Fibroblast of skin of left quadriceps (primary cell): ENCODE measurements at regions not wholly inside any gene's neighbourhood (a gene's known extent, or its start where the extent isn't known, plus 50 kb on each side); places are given as distances from the start of the nearest gene placed in this dataset.
A peak's percentile ranks its signal among the peaks of the same experiment; 100 is the strongest.
"Not testable (repeated sequence)": the region's sequence is repeated elsewhere in the genome, so short reads cannot be mapped to it uniquely, and the experiment has no call there.

Experiments used
- DNase-seq, 2 experiments: peaks; one replicate each; pipeline ENCODE4 v3.0.0-alpha.2; 2013; ENCODE audit warnings: low read depth in 2 of 2

DNA sequence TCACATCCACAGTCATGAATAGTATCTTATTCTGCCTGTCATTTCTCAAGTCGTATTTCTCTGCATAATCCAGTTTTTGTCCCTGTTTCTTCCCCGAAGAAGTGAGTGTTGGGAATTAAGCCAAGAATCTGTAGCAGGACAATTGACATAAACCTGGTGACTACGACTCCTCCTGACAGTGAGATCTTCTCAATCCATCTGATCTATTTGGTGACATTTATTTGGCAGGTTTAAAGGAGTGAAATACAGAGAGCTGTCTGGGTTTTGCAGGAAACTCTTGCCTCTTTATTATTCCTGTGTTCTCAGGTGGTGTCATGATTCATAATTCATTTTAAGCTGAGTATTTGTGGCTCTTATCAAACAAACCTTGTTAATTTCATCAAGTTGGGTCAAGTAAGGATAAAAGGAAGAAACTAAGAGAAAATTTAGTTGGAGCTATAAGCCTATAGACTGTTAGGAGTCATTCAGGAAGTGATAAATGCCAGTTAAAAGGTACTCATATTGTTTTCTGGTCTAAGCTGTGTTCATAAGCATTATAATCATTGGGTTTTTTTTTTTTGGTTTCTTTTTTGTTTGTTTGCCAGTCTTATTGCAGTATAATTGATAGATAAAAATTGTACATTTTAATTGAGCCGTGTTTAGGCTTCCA lies 95.9 kb upstream of the PCSK1 start:
- DNase-seq, result no peak

DNA sequence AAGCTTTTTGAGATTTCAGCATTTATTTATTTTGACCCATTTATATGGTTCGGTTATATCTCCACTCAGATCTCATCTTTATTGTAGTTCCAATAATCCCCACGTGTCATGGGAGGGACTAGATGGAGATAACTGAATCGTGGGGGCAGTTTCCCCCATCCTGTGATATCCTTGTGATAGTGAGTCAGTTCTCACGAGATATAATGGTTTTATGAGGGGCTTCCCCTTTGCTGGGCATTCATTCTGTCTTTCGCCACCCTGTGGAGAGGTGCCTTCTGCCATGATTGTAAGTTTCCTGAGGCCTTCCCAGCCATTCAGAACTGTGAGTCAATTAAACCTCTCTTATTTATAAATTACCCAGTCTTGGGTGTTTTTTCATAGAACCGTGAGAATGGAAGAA lies 96.5 kb upstream of the PCSK1 start:
- no peak for DNase-seq

DNA sequence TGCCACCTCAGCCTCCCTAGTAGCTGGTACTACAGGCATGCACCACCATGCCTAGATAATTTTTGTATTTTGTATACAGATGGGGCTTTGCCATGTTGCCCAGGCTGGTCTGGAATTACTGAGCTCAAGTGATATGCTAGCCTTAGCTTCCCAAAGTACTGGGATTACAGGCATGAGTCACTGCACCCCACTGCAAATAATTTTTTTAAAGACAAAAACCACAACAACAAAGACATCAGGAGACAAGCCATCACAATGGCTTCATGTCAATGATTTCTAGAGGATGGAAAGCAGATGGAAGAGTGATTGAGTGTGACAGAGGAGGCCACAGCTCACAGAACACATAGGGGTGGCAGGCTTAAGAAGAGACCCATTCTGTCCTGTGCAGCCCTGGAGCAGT lies 97.9 kb upstream of the PCSK1 start:
- DNase-seq, result no peak

DNA sequence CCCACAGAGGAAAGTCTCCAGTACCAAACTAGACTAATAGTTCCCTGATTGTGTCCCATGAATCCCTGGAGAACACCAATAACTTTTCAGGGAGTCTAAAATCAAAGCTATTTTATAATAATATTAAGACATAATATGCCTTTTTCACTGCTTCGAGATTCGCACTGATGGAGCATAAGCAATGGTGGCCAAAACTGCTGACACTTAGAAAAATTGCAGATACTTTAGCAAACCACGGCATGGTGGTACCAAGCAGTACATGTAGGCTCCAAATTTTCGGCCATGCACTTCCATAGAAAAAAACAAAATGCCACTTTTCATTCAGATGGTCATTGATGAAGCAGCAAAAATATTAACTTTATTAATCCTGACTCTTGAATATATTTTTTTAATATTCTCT lies 100.3 kb upstream of the PCSK1 start:
- no peak for DNase-seq

DNA sequence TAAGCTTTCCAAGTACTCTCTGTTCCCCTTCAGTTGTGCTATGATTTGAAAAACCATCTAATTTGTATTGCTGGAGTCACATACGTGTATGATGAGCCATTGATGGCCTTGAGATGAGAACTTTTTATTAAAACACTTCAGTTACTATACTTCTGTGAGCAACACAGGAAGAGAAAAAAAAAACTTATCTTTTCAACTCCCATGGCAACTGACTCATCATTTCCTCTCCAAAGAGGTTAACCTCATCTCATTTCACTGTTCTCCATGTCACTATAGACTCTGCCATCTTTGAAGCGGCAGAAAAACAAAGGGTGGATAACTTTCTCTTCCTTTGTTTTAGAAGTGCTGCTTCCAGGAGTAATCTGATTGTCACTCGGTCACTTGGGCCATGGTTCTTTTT lies 104.3 kb upstream of the PCSK1 start:
- peak; percentile 32 to 33 for DNase-seq

DNA sequence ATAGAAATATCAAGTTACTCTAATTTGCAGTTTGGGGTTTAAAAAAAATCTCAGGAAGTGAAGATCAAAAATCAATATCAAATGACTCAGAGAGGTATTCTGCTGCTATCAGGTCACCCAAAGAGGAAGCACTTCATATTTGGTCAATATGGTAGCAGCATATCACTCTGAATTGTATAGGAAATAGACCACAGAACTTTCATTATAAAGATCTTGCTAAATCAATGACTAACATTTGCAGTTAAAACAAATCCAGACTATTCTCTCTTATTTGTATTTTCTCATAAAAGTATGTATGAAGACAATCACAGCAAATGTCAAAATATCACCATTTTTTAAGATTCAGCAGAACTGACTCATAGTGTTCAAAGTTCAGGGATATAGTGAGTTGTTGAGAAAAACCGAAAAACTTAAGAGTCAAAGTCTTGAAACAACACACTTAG lies 105.8 kb upstream of the PCSK1 start:
- peak; percentile 7 to 20 for DNase-seq

DNA sequence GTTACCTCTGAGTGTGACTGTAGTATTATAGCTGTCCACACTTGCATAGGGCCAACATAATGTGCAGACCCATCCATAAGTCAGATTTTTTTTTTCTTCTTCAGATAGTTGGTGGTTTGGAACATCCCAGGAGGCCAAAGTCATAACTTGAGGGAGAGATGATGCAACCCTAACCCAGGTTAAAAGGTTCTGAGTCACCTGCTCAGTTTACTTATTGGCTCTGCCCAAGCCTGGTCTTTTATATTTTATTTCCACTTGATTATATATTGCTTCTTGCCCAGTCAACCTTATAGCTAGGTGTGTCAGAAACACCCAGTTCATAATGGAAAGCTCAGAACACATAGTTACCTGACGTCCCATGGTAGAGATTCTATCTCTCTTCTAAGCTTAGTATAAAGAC lies 113.1 kb upstream of the PCSK1 start:
- no peak for DNase-seq

DNA sequence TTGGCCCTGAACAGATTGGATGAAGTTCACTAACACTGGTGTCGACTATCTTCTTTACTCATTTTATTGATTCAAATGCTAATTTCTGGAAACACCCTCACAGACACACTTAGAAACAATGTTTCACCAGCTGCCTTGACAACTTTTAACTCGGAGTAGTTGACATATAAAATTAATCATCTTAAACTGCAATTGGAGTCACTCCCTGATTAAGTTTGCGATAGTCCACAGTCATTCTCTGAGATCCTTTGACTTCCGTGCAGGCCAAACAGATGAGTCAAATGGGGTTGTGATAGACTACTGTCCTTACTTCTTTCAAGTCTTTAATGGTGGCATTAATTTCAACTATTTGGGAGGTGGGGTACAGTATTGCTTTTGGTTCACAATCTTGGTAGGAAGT lies 114.4 kb upstream of the PCSK1 start:
- DNase-seq, result no peak

DNA sequence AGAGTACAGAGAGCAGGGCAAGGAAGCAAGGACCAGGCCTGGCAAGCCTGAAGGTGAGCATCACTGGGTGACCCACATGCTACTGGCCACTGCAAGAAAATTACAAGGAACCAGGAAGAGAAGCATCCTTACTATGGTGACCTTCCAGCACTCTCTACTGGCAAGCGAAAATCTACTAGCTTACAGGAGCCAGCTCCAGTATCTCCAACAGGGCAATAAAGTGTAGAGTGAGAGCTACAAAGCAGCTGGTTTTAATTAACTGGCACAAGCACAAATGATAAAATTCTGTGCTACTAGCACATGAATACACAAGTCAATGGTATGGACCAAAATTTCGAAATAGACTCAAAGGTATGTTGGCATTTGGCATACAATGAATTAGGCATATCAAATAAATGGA lies 113.3 kb upstream of the CAST start:
- peak; percentile 60 to 65 for DNase-seq

DNA sequence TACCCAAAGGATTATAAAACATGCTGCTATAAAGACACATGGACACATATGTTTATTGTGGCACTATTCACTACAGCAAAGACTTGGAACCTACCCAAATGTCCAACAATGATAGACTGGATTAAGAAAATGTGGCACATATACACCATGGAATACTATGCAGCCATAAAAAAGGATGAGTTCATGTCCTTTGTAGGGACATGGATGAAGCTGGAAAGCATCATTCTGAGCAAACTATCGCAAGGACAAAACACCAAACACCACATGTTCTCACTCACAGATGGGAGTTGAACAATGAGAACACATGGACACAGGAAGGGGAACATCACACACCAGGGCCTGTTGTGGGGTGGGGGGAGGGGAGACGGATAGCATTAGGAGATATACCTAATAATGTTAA lies 101.3 kb upstream of the CAST start:
- DNase-seq, result not testable (repeated sequence)

DNA sequence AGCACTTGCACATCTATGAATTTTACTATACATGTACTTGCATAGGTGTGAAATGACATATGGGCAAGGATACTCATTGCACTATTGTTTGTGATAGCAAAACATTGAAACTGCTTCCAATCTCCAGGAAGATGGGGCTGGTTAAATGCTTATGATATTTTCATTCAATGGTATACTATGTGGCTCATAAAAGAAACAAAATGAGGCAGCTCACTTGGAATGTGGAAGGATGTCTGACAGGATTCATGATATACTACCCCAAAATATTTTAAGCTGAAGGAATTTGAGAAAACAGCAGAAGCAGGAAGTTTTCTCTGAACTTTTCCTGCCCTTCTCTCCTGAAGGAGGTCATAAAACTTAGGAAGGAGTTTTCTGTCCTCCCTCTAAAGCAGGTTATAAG lies 99.6 kb upstream of the CAST start:
- DNase-seq, result peak; percentile 67 to 69

DNA sequence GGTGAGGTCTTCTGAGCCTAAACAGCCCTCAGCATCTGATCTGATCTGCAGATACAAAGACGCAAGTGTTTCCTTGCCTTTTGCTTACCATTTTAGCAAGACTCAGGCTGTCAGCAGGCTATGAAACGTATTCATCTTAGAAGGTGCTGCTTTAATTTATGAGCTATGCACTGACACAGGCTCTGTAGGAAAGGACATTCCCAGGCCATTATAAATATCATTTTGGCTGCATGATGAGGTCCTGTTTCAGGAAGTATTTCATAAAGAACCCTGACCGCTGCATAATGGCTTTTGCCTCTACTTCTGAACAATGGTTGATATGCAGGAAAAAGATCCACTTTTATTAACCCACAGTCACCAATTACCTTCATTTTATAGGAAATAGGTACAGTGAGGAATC lies 98.4 kb upstream of the CAST start:
- DNase-seq, result no peak

DNA sequence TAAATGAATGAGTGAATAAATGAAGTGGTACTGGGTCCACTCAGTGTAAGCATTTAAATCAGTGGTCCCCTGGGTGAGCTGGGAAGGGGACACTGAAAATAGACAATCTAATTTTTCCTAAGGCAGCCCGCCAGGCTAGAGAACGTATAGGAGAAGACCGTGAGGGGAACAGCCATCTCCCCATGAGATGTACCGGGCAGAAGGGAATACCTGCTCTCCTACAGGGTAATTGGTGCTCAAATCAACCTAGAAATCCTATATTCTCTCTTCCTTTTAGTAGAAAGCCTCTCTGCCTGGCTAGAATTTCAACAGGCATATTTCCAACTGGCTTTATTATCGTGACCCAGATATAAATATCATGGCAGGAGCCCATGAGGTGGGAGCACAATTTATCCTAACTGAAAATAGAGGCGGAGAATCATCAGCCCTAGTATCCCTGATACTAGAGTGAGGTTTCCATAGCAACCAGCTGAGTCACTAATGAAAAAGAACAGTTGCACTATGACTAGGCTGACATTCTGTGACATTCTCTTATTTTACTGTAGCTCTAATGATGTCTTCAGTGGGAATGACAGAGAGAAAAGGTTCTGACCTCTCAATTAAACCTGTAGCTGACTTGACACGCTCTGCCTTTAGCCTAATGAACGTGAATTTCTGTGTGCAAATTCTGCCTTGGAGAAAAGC lies 96.5 kb upstream of the CAST start:
- DNase-seq, result peak; percentile 46 to 51

DNA sequence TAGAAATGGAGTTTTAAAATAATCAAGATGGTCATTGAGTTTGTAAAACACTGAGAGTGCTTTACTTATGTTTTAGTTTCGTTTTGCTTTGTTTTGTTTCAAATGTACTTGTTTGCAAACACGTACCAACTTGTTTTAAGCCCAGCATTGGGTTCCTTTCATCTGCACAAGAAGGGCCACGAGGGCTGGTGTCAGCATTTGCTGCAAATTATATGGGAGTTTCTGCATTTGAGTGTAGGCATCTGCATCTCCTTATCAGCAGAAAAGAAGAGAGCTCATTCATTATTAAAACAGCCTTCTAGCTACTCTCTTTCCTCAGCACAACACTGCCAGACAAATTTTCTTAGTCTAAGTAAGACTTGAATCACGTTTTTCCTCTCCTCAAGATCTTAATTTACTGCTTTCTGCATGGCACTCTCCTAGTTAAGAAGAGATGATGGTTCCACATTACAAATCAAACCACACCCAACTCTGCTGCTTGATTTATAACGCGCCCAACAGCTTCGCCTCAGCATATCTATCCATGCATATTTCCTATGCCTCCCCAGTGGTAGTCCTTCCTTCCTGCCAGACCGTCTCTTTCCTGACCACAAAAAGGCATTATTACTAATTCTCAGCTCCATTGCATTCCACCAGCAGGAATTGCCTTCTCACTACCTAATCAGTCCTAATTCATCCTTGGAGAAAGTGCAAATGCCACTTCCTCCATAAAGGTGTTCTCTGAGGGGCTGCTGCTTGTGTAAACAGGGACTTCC lies 95.2 kb upstream of the CAST start:
- peak; percentile 83 to 86 for DNase-seq

DNA sequence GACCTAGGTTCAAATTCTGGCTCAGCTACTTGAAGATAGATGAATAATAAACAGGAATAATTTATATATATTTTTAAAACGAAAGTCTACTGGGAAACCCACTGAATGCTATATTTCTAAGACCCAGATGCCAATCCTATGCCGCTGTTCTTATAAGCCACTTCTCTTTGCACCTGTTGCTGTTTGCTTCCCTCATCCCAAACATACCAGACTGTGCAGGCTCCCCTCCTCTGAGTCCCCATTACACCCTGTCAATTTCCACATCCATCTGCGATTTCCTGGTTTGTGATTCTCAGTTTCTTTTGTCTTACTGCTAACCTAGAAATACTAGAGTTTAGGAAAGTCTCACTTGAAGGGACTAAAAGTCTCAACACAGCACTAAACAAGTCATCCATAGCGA lies 92.8 kb upstream of the CAST start:
- no peak for DNase-seq

DNA sequence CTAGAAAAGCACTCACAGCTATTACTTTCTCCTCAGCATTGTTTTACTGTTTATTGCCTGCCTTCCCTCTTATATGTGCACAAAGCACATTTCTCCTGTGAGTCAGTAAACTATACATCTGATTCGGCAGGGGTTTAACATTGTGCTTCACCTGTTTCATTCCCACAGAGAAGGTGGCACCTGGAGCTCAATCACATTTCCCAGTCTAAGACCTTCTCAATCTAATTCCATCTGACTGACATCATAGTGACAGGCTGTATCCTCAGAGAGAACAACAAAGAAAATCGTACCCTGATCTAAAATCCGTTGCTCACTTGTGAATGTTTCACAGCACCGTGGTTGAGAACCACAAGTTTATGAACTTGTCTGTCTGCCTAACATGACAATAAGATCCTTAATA lies 92.4 kb upstream of the CAST start:
- DNase-seq, result no peak

DNA sequence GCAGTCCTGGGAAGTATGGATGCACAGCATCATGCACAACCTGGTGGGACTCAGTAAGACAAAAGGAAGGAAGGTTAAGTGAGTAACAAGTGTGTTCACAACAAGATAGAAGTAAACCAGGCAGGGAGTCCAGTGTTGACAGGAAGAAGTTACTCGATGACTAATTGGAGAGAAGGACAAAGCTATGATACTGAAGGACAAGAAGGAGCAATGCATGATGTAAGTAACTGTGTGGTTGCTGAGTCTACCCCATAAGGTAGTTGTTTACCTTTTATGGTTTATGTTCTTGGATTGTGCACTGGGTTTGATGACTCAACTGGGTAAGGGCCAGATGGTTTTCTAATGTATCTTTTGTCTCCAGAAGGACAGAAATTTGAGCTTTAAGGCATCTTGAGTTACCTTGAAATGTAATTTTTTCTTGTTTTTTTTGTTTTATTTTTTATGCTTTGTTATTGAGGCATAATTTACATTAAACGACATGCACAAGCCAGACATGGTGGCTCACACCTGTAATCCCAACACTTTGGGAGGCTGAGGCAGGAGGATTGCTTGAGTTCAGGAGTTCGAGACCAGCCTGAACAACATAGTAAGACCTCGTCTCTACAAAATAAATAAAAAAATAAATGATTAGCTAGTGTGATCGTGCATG lies 89.2 kb upstream of the CAST start:
- peak; percentile 93 for DNase-seq

DNA sequence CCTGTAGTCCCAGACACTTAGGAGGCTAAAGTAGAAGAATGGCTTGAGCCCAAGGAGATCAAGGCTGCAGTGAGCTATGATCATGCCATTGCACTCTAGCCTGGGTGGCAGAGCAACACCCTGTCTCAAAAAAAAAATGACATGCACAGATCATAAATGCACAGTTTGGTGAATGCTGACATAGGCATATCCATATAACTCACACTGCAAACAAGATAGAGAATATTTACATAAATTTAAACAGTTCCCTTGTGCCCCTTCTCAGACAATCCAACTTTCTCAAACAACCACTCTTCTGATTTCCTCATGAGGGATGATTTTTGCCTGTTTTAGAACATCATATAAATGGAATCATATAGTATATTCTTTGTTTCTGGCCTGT lies 88.7 kb upstream of the CAST start:
- DNase-seq, result no peak

DNA sequence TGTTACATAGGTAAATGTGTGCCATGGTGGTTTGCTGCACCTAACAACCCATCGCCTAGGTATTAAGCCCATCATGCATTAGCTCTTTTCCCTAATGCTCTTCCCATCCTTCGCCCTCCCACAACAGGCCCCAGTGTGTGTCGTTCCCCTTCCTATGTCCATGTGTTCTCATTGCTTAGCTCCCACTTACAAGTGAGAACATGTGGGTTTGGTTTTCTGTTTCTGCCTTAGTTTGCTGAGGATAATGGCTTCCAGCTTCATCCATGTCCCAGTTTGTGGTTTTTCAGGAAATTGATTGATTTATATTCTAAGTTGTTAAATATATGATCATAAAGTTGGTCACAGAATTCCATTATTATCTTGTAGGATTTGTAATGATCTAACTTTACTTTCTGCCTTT lies 85.3 kb upstream of the CAST start:
- DNase-seq, result peak in 1 of 2 experiments; percentile 47

DNA sequence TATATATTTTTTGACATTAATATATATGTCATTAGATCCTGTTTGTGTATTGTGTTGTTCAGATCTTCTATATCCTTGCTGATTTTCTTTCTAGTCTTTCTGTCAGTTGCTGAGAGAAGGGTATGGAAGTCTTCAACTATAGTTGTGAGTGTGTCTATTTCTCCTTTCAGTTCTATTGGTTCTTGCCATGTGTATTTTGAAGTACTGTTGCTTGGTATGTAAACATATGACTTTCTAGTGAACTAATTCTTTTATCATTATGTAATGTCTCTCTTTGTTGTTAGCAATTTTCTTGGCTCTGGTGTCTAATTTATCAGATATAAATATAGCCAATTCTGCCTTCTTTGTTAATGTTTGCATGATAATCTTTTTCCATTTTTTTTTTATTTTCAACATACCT lies 84.3 kb upstream of the CAST start:
- DNase-seq, result no peak

DNA sequence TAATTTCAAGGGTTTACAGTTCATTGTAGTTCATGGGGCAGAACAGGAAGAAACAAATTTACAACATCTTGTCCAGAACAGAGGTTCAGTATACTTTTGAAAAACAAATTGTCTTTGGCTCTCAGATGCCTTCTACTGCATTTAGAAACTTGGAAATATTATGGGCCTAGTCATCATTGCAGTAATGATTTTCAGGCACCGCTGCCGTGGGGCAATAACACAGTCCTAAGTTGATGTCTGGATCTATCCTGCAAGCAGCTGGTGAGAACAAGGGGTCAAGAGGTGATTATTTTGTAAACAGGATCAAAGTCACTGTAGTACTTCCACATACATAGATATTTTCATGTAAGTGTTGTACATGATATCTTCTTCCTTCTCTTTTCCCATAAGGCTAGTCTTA lies 82.5 kb upstream of the CAST start:
- no peak for DNase-seq

DNA sequence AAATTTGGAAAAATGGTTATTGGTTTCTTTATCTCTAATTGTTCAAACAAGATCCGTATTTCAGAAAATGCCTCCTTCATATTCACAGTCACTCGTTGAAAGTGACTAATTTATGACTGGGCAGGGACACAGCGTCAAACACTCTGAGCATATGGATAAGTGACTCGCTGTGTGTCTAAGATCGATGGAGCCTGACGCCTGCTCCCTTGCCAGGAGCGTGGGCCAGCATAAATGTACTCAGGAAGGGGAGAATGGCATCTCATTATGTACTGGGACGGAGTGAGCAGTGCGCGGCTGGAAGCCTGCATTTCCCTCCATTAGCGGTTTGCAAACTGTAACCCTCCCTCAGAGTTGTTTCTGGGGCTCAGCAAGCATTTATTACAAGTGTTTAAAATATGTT lies 79.8 kb upstream of the CAST start:
- no peak for DNase-seq

DNA sequence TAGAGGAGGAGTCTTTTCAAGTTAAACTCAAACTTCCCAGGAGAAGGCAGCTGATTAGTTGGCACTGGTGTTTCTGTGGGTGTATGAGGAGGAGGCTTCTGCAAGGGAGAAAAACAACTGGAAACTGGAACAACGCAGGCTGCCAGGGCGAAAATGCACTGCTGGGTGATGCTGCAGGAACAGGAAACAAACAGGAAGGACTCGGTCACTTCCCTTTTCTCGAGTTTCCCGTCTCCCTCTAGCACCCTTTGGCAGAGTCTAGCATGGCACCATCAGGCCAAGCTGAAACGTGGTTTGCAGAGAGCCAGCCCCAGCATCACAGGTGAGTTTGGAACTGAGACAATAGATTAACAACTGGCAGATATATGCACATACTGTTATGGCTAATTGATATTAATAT lies 77.5 kb upstream of the CAST start:
- DNase-seq, result no peak
